IMR-90 (cell line): ENCODE measurements at regions not wholly inside any gene's neighbourhood (a gene's known extent, or its start where the extent isn't known, plus 50 kb on each side); places are given as distances from the start of the nearest gene placed in this dataset.

Experiments
- BHLHE40 ChIP-seq: fragments of 150-350 bp; IDR thresholded peaks from 2 replicates; pipeline ENCODE4 v1.6.1; 2016; ENCODE audit warnings: mild to moderate bottlenecking, low read depth, low read length
- CHD1 ChIP-seq: IDR thresholded peaks from 2 replicates; pipeline ENCODE4 v1.6.1; 2012; ENCODE audit warnings: low read depth, low read length, improper control_type of control experiment
- FOS ChIP-seq: fragments of 150-350 bp; IDR thresholded peaks from 2 replicates; pipeline ENCODE4 v1.6.1; 2016; ENCODE audit warnings: low read depth, low read length
- MAFK ChIP-seq: IDR thresholded peaks from 2 replicates; pipeline ENCODE4 v1.6.1; 2012; ENCODE audit warnings: low read depth, low read length, improper control_type of control experiment
- MAZ ChIP-seq: IDR thresholded peaks from 2 replicates; pipeline ENCODE4 v1.6.1; 2012; ENCODE audit warnings: low read depth, mild to moderate bottlenecking, low read length, improper control_type of control experiment, moderate library complexity, borderline replicate concordance
- MXI1 ChIP-seq: IDR thresholded peaks from 2 replicates; pipeline ENCODE4 v1.6.1; 2012; ENCODE audit warnings: low read depth, mild to moderate bottlenecking, low read length, moderate library complexity, borderline replicate concordance
- POLR2A ChIP-seq: IDR thresholded peaks from 2 replicates; pipeline ENCODE4 v1.6.1; 2012; ENCODE audit warnings: mild to moderate bottlenecking, low read depth, low read length
- RAD21 ChIP-seq: IDR thresholded peaks from 2 replicates; pipeline ENCODE4 v1.6.1; 2012; ENCODE audit warnings: low read length, improper control_type of control experiment
- RCOR1 ChIP-seq: IDR thresholded peaks from 2 replicates; pipeline ENCODE4 v1.6.1; 2012; ENCODE audit warnings: mild to moderate bottlenecking, low read length, improper control_type of control experiment; ENCODE audit not compliant: insufficient replicate concordance
- RFX5 ChIP-seq: IDR thresholded peaks from 2 replicates; pipeline ENCODE4 v1.8.0; 2012; ENCODE audit warnings: low read depth, mild to moderate bottlenecking, low read length, moderate library complexity
- SMC3 ChIP-seq: fragments of 150-350 bp; IDR thresholded peaks from 2 replicates; pipeline ENCODE4 v1.6.1; 2016; ENCODE audit warnings: low read depth, mild to moderate bottlenecking, antibody characterized with exemption, low read length, moderate library complexity
- TF ChIP-seq, protein P1 (sequence below): conservative IDR thresholded peaks from 2 replicates; pipeline ENCODE4 v1.5.1; 2012; ENCODE audit warnings: mild to moderate bottlenecking, low read depth, low read length, improper control_type of control experiment
- TF ChIP-seq, protein P2 (sequence below): fragments of 150-350 bp; IDR thresholded peaks from 2 replicates; pipeline ENCODE4 v1.6.1; 2016; ENCODE audit warnings: low read depth, mild to moderate bottlenecking, low read length, moderate library complexity, borderline replicate concordance

DNA sequence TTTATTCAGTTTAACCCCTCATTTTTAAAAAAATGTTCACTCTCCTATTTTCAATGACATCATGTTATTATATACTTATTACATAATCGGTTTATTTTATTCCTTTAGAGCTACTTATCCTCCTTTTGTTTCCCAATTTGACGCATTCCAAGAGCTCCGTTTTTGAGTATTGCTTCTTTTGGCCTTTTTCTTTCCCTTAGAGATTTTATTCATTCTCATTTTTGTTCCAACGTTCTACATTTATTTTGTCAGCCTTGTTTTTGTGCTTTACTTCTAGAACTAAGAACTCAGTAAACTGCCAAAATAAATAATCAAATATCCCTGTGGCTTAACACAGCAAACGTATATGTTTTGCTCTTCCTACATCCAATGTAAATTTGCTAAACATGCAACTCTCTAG is 769.1 kb downstream of the NCAM2 start:
- no peak for TF ChIP-seq CHD1
- TF ChIP-seq, protein P1, sequence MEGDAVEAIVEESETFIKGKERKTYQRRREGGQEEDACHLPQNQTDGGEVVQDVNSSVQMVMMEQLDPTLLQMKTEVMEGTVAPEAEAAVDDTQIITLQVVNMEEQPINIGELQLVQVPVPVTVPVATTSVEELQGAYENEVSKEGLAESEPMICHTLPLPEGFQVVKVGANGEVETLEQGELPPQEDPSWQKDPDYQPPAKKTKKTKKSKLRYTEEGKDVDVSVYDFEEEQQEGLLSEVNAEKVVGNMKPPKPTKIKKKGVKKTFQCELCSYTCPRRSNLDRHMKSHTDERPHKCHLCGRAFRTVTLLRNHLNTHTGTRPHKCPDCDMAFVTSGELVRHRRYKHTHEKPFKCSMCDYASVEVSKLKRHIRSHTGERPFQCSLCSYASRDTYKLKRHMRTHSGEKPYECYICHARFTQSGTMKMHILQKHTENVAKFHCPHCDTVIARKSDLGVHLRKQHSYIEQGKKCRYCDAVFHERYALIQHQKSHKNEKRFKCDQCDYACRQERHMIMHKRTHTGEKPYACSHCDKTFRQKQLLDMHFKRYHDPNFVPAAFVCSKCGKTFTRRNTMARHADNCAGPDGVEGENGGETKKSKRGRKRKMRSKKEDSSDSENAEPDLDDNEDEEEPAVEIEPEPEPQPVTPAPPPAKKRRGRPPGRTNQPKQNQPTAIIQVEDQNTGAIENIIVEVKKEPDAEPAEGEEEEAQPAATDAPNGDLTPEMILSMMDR: no peak
- TF ChIP-seq, protein P2, sequence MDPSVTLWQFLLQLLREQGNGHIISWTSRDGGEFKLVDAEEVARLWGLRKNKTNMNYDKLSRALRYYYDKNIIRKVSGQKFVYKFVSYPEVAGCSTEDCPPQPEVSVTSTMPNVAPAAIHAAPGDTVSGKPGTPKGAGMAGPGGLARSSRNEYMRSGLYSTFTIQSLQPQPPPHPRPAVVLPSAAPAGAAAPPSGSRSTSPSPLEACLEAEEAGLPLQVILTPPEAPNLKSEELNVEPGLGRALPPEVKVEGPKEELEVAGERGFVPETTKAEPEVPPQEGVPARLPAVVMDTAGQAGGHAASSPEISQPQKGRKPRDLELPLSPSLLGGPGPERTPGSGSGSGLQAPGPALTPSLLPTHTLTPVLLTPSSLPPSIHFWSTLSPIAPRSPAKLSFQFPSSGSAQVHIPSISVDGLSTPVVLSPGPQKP: no peak
- no peak for TF ChIP-seq POLR2A
- no peak for TF ChIP-seq MAFK
- no peak for TF ChIP-seq SMC3
- TF ChIP-seq RAD21: no peak
- no peak for TF ChIP-seq RCOR1
- TF ChIP-seq MXI1: no peak
- no peak for TF ChIP-seq RFX5
- TF ChIP-seq MAZ: no peak
- TF ChIP-seq FOS: no peak
- TF ChIP-seq BHLHE40: no peak
